COLO829 (cell line): ENCODE measurements at regions not wholly inside any gene's neighbourhood (a gene's known extent, or its start where the extent isn't known, plus 50 kb on each side); places are given as distances from the start of the nearest gene placed in this dataset.
"Not testable (repeated sequence)": the region's sequence is repeated elsewhere in the genome, so short reads cannot be mapped to it uniquely, and the experiment has no call there.

Experiments
- DNase-seq: peaks from one replicate; pipeline ENCODE4 v3.0.0; 2012; ENCODE audit warnings: low spot score

GRCh38 chr4:123638834-123639233 lies 242.2 kb downstream of the SPRY1 start:
- DNase-seq = no peak

- no peak for DNase-seq
Observed at GRCh38 chr4:123640271-123640670, 243.7 kb downstream of the SPRY1 start.

- DNase-seq = no peak
Observed at GRCh38 chr4:123640824-123641223, 244.2 kb downstream of the SPRY1 start.

GRCh38 chr4:123643691-123644090 lies 247.1 kb downstream of the SPRY1 start:
- DNase-seq = no peak

- no peak for DNase-seq
Observed at GRCh38 chr4:123649250-123649644, 252.7 kb downstream of the SPRY1 start.

- no peak for DNase-seq
Observed at GRCh38 chr4:123649645-123650391, 253.2 kb downstream of the SPRY1 start.

DNA sequence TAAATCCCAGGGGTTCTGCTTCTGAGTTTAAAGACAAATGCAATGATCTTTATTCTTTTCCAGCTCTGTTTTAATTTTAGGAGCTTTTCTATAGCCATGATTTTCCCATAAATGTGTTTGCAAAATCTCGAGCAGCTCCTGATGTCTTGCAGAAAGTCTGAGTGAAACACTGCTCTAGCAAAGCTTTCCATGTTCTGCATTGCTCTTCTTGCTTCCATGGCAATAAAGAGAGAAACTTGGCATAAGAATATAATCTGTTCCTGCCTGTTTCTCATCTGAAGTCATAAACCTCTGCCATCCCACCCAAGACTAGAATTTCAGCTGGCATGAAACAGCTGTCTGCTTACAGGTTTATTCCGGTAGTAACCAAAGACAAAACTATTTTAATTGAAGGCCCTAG lies 254.5 kb downstream of the SPRY1 start:
- DNase-seq = no peak

GRCh38 chr4:123651536-123652180 lies 255.1 kb downstream of the SPRY1 start:
- no peak for DNase-seq

- no peak for DNase-seq
Observed at GRCh38 chr4:123652476-123652875, 255.9 kb downstream of the SPRY1 start.

DNA sequence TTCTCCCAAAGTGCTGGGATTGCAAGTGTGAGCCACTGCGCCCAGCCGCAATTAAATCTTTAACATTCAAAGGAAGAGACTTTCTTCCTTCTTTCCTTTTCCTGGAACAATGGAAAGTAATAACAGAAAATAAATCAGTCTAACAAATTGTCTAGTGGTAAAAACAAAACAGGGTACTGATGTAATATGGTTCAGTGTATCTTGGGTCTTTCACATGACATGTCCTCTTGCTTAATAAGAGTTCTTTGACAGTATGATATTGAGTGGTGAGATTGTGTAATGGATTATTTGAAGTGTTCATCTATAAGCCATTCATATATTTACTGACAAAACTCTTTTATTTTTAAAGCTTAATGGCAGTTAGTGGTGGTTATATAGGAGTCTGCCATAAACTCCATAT lies 256.6 kb downstream of the SPRY1 start:
- DNase-seq = no peak

GRCh38 chr4:123656746-123657294 lies 260.2 kb downstream of the SPRY1 start:
- DNase-seq = not testable (repeated sequence)

- not testable (repeated sequence) for DNase-seq
Observed at GRCh38 chr4:123657606-123658005, 261.0 kb downstream of the SPRY1 start.

- no peak for DNase-seq
Observed at GRCh38 chr4:123659262-123659661, 262.7 kb downstream of the SPRY1 start.

DNA sequence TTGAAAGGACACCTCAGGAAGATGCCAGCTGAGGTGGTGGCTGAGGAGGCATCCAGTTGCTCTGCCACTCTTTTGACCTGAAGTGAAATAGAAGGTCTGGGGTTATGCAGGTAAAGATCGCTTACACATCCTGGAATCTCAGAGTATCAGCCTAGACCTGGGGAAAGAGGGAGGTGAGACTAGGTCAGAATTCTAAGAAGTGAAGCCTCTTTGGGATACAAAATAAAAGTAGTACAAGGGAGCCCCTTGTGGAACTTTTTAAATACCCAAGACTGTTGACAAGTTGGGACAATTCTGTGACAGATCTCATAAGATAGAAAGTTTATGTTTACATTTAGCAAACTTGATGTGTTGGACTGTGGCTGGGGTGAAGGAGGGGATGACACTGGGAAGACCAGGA lies 263.1 kb downstream of the SPRY1 start:
- peak; percentile 46 for DNase-seq

- DNase-seq = peak; percentile 58
Observed at GRCh38 chr4:123661080-123661737, 264.6 kb downstream of the SPRY1 start.

- no peak for DNase-seq
Observed at GRCh38 chr4:123662827-123663226, 266.2 kb downstream of the SPRY1 start.

DNA sequence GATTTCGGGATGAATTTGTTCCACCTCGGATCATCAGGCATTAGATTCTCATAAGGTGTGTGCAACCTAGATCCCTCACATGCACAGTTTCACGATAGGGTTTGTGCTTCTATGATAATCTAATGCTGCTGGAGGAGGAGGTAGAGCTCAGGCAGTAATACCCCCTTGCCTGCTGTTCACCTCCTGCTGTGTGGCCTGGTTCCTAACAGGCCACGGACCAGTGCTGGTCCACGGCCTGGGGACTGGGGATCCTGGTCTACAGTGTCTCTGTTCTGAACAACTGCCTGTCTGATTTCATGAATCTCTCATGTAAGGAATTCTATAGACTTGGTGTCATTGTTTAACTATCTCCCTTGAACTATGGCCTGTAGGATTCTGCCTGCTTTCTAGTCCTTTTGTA lies 269.9 kb downstream of the SPRY1 start:
- DNase-seq = no peak

GRCh38 chr4:123667496-123667895 lies 270.9 kb downstream of the SPRY1 start:
- no peak for DNase-seq

GRCh38 chr4:123667991-123668390 lies 271.4 kb downstream of the SPRY1 start:
- DNase-seq = no peak

DNA sequence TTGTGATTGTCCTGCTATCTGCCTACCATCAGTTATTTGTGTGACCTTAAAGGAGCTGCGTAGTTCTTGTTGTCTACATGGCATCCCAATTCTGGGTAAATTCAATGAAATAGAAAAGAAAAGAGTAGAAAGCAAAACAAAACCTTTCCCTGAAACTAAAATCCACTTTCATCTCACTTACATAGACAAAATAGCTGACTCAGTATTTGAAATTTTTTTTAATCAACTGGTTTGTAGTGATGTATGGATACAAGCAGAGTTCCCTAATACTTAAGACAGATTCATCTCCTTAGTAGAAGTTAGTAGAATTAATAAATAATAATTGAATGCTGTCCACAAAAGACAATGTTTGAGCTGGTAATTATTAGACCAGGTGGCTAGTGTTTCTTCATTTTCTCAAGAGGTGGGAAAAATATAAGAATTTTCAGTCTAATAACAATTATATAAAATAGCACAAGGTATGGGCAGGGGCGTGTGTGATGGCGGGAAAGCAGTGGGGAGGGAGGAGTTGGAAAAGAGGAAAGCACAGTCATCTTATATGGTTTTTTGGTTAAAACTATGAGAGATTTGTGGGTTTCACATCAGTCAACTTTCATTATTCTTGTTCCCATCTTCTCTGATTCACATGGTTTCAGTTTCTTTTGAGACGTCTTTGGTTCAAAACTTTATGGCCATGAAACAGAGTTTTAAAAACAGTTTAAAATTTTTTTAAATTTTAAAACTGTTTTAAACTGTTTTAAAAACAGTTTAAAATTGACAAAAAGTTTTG lies 275.2 kb downstream of the SPRY1 start:
- no peak for DNase-seq

- no peak for DNase-seq
Observed at GRCh38 chr4:123672987-123673386, 276.4 kb downstream of the SPRY1 start.

- DNase-seq = no peak
Observed at GRCh38 chr4:123673971-123674370, 277.4 kb downstream of the SPRY1 start.
